RCC 7860 (cell line): ENCODE measurements at regions not wholly inside any gene's neighbourhood (a gene's known extent, or its start where the extent isn't known, plus 50 kb on each side); places are given as distances from the start of the nearest gene placed in this dataset.

Experiments
- DNase-seq: peaks from one replicate; pipeline ENCODE4 v3.0.0-alpha.2; 2015; ENCODE audit warnings: low spot score
- FAIRE-seq: peaks from 2 replicates; lab custom pipeline; 2012; peaks lifted over from hg19 to GRCh38; lab: Jason Lieb, UNC

GRCh38 chr6:118761645-118762044 is 110.3 kb upstream of the CEP85L start:
- no peak for DNase-seq

GRCh38 chr6:118758946-118759345 is 107.6 kb upstream of the CEP85L start:
- no peak for DNase-seq
- FAIRE-seq: no peak

More at GRCh38 chr6:118761645-118762044, 110.3 kb upstream of the CEP85L start:
- no peak for FAIRE-seq

- FAIRE-seq (no peak), DNase-seq (no peak)
These were observed 104.7 kb upstream of the CEP85L start for GRCh38 chr6:118755941-118756646.

GRCh38 chr6:118752803-118753202 is 101.4 kb upstream of the CEP85L start:
- DNase-seq (no peak), FAIRE-seq (no peak)

- DNase-seq (no peak), FAIRE-seq (no peak)
These were observed 99.7 kb upstream of the CEP85L start for GRCh38 chr6:118751072-118751471.

GRCh38 chr6:118750143-118750542 is 98.8 kb upstream of the CEP85L start:
- no peak for DNase-seq
- no peak for FAIRE-seq

- FAIRE-seq: no peak
- DNase-seq: no peak
These were observed 97.1 kb upstream of the CEP85L start for GRCh38 chr6:118748311-118749062.

GRCh38 chr6:118746825-118747174 is 95.4 kb upstream of the CEP85L start:
- DNase-seq: no peak
- FAIRE-seq: no peak

GRCh38 chr6:118746145-118746824 is 94.9 kb upstream of the CEP85L start:
- no peak for FAIRE-seq
- no peak for DNase-seq

- no peak for DNase-seq
- no peak for FAIRE-seq
These were observed 93.8 kb upstream of the CEP85L start for GRCh38 chr6:118745156-118745555.

- DNase-seq (peak; percentile 67), FAIRE-seq (peak; percentile 55)
These were observed 93.0 kb upstream of the CEP85L start for GRCh38 chr6:118744261-118744941.

- FAIRE-seq (no peak), DNase-seq (no peak)
These were observed 92.4 kb upstream of the CEP85L start for GRCh38 chr6:118743746-118744145.

- DNase-seq (no peak), FAIRE-seq (no peak)
These were observed 89.0 kb upstream of the CEP85L start for GRCh38 chr6:118740372-118740771.

- DNase-seq (no peak), FAIRE-seq (no peak)
These were observed 88.4 kb upstream of the CEP85L start for GRCh38 chr6:118739696-118740353.

GRCh38 chr6:118736440-118736839 is 85.0 kb upstream of the CEP85L start:
- no peak for DNase-seq

GRCh38 chr6:118735320-118735719 is 83.9 kb upstream of the CEP85L start:
- FAIRE-seq (no peak), DNase-seq (no peak)

More at GRCh38 chr6:118736440-118736839, 85.0 kb upstream of the CEP85L start:
- FAIRE-seq: no peak

- no peak for FAIRE-seq
- DNase-seq: no peak
These were observed 74.6 kb upstream of the CEP85L start for GRCh38 chr6:118725944-118726343.

GRCh38 chr6:118724211-118724610 is 72.8 kb upstream of the CEP85L start:
- no peak for FAIRE-seq
- DNase-seq: no peak

- FAIRE-seq: no peak
These were observed 71.7 kb upstream of the CEP85L start for GRCh38 chr6:118722829-118723813.

GRCh38 chr6:118720125-118720473 is 68.7 kb upstream of the CEP85L start:
- no peak for FAIRE-seq
- DNase-seq: no peak

More at GRCh38 chr6:118722829-118723813, 71.7 kb upstream of the CEP85L start:
- DNase-seq: peak; percentile 35
